ENCODE measurements at regions not wholly inside any gene's neighbourhood (a gene's known extent, or its start where the extent isn't known, plus 50 kb on each side); places are given as distances from the start of the nearest gene placed in this dataset.

GRCh38 chr14:101406921-101407320, 154.4 kb upstream of the DIO3 start:
- TF ChIP-seq CTCF (IDR thresholded peaks at IDR 0.05; ENCODE audit: insufficient read depth, low read length, poor library complexity, severe bottlenecking): no peak
- no peak for TF ChIP-seq EZH2phosphoT487 (conservative IDR thresholded peaks at IDR 0.05; ENCODE audit: low read length)
